ENCODE measurements at regions not wholly inside any gene's neighbourhood (a gene's known extent, or its start where the extent isn't known, plus 50 kb on each side); places are given as distances from the start of the nearest gene placed in this dataset.
A peak's percentile ranks its signal among the peaks of the same experiment; 100 is the strongest.

DNA sequence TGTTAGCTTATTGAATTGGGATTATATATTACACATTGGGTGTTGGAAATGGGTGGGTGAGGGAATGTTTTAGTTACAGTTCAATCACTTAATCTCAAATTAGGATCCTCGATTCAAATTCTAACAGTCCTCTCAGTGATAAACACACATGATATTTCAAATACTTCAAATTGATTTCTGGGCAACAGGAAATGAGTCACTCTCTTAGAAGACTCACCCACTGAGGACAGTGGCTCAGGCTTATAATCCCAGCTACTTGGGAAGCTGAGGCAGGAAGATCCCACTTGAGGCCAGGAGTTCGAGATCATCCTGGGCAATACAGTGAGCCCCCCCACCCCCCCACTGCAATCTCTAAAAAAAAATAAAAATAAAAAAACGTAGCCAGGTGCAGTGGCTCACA lies 435.3 kb downstream of the KLF12 start:
- no peak for ATAC-seq

- ATAC-seq: no peak
Measured at GRCh38 chr13:73697166-73697565, 437.0 kb downstream of the KLF12 start.

- ATAC-seq: no peak
Measured at GRCh38 chr13:73696713-73697112, 437.5 kb downstream of the KLF12 start.

DNA sequence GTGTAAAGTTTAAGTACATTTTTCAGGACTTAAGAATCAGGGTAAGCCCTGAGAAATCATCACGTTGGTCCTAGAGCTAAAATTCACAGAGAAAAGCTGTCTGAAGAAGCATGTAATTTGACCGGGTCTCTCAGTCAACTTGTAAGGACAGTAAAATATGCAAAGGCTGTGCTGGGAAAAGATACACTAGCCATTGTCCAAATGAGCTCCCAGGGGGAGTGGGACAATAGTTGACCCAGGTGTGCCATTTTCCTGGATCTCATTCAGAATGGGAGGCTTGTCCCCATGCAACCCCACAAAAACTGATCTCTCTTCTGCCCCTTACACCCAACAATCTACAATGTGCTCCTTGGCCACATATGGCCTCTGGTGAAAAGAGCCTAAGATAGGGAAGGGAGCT lies 437.9 kb downstream of the KLF12 start:
- no peak for ATAC-seq

GRCh38 chr13:73695325-73695724 lies 438.9 kb downstream of the KLF12 start:
- ATAC-seq: no peak

DNA sequence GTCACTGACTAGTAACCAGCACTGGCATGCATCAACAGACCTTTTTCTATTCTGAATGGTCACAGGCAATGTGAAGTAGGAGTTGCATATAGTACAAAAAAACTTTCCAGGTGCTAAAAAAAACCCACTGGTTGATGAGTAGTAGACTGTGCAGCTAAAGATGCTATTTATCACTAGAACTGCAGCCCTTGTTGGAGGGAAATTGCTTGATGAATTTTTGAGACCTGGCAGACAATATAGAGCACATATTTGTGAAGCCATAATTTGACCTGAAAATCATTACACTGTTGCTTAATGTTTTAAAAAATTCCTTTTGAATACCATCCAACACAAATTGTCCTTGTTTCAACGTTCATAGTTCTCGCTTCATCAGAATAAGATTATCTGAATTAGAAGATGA lies 441.0 kb downstream of the KLF12 start:
- no peak for ATAC-seq

DNA sequence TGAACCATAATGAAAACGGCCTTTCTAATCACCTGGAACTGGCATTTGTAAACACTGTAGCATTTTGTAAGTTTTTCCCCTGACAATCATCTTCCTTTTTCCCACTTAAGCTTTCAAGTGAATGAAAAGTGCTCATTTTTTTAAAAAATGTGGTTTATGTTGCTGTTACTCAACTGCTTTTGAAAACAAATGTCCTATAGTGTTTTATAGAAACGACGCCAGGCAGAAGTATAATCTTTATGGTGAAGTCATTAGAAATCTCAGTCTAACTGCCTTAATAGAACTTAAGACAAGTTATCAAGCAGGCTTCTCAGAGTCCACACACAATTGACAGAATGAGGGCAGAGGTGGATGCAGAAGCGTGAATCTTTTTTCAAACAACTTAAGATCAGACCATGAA lies 442.3 kb downstream of the KLF12 start:
- ATAC-seq: no peak

DNA sequence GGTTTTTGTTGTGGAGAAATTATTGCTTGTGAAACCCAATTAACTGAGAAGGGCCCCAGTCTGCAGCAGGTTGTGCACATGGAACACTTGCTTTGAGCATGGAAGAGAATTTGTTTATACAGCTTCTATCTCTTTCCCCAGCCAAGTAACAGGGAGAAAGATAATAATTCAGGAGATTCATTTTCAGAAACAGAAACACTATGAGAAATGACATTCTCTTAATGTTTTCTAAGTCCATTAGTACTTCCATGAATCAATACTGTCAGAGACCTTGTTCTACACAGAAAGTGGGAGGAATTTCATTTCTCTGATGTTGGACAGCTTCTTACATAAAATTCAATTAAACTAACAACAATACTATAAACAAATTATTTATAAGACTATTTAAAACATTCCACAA lies 446.3 kb downstream of the KLF12 start:
- ATAC-seq: no peak

DNA sequence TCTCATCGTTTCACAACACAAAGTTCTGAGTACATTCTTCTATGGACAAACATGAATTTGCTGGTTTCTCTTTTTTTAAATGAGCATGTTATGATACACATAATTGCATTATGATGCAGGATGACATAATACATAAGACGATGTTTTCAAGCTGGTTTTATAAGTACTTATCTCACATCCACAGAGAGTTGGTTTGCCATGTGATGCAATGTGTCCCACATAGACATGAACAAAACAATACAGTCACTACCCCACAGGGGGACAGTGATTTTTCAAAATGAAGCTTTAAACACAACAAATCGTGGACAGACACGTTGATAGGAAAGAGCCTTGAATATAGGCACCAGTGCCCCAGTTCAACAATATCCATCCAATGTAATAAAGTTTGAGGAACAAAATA lies 447.1 kb downstream of the KLF12 start:
- ATAC-seq: no peak

GRCh38 chr13:73684750-73685149 lies 449.5 kb downstream of the KLF12 start:
- ATAC-seq: no peak

- ATAC-seq: peak; percentile 28
Measured at GRCh38 chr13:73684286-73684685, 449.9 kb downstream of the KLF12 start.

- no peak for ATAC-seq
Measured at GRCh38 chr13:73683746-73684145, 450.5 kb downstream of the KLF12 start.

DNA sequence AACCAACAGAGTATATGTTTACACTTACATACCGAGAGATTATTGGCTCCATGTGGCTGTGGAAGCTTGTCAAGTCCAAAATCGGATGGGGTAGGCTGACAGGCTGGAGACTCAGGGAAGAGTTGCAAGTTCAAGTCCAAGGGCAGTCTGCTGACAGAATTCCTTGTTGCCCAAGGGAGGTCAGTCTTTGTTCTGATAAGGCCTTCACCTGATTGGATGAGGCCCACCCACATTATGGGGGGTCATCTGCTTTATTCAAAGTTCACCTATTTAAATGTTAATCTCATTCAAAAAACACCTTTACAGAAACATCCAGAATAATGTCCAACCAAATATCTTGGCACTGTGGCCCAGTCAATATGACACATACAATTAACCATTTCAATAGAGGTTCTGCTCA lies 452.4 kb downstream of the KLF12 start:
- ATAC-seq: no peak

- ATAC-seq: no peak
Measured at GRCh38 chr13:73681015-73681414, 453.2 kb downstream of the KLF12 start.

- ATAC-seq: peak; percentile 94
Measured at GRCh38 chr13:73677048-73677601, 457.1 kb downstream of the KLF12 start.

DNA sequence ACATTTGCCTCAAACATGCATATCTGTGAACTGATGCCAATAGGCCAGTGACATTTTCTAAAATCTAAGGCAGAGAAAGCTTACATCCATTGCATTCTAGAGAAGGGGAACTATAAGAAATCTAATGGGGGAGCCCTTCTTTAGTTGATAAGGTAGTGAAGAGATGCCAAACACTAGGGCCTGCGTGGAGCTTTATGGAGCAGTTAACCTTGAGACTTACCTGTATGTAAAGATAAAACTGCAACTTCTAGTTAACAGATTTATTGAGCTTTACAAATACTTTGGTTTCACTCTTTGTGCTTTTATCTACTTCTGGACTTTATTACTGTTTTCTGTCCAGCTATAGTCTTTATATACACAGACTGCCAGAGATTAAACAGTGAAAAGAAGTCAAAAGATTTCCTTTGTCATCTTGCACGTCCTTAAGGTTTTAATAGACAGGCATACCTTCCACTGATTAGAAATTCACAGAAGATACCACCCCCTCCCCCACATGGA lies 457.6 kb downstream of the KLF12 start:
- no peak for ATAC-seq

- no peak for ATAC-seq
Measured at GRCh38 chr13:73675821-73676220, 458.4 kb downstream of the KLF12 start.

DNA sequence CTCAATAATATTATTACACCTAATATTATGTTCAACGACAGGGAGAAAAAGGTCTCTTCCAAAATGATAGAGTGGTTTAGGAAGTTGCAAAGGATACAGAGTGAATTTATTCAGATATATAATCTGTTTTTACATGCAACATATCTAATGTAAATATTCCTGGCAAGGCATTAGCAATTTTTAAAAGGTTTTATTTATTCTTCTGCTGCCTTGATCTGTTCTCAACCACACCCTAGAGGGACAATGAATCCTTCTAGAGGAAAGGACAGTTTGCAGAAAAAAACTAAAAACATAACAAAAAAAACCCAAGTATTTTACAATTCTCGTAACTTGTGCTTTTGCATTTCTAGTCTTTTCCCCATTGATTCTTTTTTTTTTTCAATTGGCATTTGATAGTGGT lies 459.6 kb downstream of the KLF12 start:
- ATAC-seq: no peak

GRCh38 chr13:73673931-73674330 lies 460.3 kb downstream of the KLF12 start:
- ATAC-seq: no peak

DNA sequence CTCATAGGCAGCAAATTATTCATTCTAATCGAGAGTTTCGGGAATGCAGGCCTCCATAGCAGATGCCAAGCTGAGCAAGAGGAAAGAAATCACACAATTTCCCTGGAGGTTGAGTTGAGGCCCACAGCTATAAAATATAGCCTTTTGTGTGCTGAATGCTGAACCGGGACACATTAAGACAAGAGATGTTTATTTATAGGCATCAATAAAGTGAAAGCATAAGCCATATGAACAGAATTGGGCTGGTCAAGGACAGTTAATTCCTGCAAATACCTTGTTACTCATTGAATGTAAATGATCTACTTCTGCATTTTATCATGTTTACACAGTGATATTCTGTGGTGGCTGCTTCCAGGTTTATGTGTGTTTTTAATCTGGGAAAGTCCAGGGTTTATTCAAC lies 461.7 kb downstream of the KLF12 start:
- peak; percentile 76 for ATAC-seq

GRCh38 chr13:73671732-73672131 lies 462.5 kb downstream of the KLF12 start:
- peak; percentile 63 for ATAC-seq

- ATAC-seq: peak; percentile 22
Measured at GRCh38 chr13:73671011-73671410, 463.2 kb downstream of the KLF12 start.

DNA sequence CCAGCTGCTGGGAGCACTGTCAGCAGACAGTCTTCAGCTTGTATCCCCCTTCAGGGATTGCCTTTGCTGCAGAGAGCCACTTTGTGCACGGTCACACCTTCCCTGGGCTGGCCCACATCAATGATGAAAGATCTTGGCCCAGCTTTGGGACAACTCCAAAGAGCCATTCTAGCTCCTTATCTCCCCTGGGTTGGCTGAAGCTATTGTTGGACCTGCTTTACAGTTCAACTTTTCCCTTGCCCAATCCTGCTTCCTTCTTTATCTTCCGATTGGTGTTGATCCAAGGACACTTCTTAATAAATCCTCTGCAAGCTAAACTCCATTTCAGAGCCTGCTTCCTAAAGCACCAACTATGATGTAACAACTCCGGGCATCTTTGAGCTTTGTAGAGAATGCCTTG lies 466.4 kb downstream of the KLF12 start:
- no peak for ATAC-seq

DNA sequence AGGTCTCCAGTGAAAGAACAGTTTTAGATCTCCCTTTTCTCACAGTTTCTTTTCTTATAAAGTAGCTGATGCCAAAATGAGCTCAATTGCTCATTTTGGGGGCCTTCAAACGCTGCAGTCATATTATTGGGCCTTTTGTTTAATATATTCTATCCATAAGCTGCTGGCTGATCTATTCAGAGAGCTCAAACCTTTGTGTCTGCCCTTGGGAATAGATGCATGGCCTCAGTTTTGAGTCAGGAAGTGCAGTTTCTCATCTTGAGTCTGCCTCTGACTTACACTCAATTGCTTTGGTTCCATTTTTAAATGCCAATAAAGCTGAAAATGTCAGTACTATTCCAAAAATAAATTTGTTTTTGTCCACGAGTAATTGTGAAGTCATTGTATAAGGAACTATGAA lies 468.9 kb downstream of the KLF12 start:
- no peak for ATAC-seq

DNA sequence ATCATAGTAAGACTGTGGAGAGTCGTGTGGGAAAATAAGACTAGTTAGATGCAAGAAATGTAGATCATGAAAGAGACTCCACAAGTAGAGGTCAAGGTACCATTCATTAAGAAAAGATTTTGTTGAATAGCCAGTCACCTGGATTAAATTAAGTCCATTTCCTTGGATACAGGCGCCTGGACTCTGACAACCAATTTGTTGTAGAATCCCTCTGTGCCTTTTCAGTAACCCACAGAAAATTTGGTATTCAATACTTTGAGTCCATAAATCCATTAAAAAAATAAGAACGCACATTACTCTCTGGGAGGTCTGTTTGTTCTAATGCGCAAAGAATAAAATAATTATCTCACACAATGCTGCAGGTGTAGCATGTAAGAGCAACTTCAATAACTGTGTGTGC lies 469.4 kb downstream of the KLF12 start:
- ATAC-seq: no peak

Data from esophagus mucosa (tissue), 1 donor.